GM18909 (cell line): ENCODE measurements at regions not wholly inside any gene's neighbourhood (a gene's known extent, or its start where the extent isn't known, plus 50 kb on each side); places are given as distances from the start of the nearest gene placed in this dataset.

Experiments used
- ATAC-seq: cut with Tn5 transposase; IDR thresholded peaks from one replicate; pipeline ENCODE4 v1.9.1; 2021; ENCODE audit warnings: mild to moderate bottlenecking; ENCODE audit not compliant: unreplicated experiment, poor library complexity

DNA sequence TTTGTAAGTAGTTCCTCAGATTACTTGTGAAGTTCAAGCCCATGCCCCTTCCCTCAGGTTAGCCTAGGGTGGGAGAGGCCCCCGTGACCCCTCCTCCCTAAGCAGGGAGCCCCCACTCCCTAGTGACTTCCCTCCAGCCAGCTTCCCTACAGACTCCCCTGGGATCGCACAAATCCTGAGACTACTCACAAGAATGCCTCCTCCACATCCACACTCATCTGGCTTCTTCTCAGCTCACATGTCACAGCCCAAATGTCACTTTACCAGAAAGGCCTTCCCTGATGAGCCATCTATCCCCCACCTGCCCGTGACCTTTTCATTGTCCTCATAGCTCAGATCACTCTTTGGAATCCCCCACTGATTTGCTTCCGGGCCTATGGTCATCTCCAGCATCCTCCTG, 96.7 kb upstream of the ARAP3 start:
- no peak for ATAC-seq

DNA sequence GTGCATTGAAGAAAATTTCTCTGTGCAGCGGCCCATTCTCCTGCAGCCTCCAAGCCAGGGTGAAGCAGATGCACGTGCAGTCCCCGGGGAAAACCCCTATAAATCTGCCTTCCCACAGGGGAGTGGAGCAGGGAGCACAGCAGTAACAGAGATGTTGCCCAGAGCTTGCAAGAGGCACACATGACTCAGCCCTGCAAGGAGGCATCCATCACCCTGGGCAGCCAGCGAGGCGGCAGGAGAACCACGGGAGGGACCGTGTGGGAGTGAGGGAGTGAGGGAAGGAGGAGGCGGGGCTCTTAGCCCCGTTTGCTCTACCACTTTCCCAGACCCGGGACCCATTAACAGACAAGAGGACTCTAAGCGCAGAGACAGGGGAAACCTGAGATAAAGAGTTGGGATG, 96.2 kb upstream of the ARAP3 start:
- ATAC-seq: no peak

DNA sequence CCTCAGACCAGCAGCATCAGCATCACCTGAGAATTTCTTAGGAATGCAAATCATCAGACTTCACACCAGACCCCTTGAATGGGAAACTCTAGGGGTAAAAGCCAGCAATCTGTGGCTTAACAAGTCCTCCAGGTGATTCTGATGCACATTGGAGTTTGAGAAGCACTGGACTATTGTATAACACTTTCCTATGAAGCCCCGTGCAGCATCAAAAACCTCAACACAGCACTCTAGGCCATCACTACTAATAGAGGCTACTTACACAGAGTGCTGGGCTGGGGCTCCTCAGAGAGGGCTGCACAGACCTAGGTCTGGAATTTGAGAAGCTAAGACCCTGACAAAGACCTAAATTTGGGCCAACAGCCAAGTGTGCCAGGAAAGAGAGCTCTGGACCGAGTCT, 95.7 kb upstream of the ARAP3 start:
- no peak for ATAC-seq

DNA sequence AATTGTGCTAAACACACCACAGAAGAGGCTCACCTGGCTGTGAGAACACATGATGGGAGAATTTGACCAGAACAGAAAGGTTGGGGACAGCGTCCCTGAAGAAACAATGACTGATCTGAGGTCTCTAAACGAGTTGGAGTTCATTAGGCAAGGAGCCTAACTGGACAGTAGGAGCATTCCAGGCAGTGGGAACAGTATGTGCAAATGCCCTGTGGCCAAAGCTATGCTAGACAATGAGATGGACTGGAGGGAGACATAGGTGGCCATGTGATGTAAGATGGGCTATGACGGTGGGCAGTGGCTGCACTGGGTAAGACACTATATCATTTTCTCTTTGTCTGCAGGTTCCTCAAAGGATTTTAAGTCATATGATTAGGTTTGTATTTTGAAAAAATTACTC, 95.1 kb upstream of the ARAP3 start:
- no peak for ATAC-seq

DNA sequence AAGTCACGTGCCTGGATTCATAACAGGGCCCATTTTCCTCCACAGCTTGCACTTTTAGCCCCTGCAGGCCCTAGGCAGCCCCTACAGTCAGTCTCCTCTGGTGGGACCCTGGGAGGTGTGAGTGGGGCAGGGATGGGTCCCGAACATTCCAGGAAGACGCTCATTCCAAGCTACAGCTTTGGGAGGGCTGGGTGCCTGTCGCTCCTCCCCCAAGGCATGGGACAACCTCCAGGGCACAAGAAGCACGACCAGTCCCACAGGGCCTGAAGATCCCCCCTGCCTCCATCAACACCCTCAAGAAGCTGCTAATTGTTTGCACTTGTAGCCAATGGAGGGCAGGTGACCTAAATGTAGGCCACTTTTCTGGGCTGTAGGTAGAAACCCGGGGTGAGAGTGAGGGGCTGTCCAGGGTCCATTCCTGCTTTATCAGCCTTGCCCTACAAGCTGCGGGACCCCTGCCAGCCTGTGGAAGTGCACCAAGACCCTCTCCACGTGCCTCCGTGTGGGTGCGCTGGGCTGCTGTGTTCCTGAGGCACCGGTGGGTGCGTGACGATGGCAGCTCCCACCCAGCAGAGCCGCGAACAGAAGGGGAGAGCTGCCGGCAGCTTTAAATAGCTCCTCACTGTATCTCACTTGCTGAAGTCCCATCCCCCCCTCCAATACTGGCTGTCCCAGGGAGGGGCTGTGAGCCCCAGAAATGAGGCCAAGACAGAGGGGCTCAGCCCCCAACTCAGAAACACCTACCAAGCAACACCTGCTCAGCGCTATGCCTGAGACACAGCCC, 91.9 kb upstream of the ARAP3 start:
- no peak for ATAC-seq

DNA sequence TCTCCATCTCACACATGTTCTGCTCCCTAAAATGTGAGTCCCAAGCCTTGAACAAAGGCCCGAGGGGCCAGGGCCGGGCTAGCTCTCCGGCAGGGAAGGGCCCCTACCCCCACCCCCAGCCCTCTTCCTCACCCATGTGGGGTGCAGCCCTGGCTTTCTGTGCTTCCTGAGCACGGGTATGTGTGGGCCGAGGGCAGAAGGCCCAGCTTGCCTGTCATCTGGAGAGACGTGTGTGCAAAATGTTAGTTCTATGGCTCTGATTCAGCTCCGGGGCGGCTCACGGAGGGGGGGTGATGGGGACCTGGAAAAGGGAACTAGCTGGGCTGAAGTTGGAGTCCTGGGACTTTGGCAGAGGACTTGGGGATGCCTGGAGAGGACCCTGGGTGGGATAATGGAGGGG, 90.3 kb upstream of the ARAP3 start:
- no peak for ATAC-seq

DNA sequence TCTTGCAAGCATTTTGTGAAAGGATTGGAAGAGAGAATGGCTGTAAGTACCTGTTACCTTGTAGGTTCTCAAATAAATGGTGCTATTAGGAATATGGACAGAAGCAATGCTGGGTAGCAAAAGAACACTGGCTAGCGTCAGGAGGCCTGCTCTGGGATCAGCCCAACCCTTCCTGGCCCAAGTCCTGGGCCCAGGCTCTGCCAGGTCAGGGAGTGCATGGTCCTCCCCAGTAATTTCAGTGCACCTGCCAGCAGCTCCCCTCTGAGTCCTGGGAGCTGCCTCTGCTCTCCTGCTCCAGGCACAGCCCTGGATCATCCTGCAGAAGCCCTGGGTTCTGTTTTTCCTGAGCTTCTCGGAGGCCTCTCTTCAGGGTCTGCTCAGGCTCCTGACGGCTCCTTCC, 89.5 kb upstream of the ARAP3 start:
- ATAC-seq: no peak

DNA sequence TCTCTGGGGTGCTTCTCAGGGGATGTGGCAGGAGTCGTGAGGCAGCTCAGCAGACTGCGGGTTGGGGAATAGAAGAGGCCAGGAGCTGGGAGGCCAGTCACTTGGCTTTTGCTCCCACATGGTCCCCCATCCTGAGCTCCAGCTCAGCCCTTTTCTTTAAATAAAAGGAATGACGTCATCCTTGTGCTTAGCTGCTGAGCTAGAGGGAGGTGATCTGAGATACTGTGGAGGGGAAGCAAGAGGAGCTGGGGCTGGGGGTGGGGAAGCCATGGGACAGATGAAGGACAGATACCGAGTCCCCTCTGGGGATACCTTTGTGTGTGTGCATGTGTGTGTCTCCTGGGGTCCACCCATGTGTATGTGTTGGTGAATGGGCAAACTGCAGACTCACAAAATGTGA, 89.0 kb upstream of the ARAP3 start:
- no peak for ATAC-seq

DNA sequence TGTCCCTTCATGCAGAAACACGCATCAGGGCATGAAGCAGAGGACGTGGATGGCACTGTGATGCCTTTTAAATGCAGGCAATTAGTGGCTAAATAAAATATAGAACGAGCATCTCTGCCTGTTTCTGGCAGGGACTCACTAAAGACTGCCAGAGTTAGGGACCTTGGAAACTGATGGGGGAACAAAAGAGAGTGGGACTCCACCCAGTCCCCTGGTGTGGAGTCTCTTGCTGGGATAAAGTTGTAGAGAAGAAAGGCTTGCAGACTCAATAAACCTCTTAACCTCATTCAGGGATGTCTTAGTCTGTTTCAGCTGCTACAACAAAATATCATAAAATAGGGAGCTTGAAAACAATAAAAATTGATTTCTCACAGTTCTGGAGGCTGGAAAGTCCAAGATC, 87.6 kb upstream of the ARAP3 start:
- no peak for ATAC-seq

DNA sequence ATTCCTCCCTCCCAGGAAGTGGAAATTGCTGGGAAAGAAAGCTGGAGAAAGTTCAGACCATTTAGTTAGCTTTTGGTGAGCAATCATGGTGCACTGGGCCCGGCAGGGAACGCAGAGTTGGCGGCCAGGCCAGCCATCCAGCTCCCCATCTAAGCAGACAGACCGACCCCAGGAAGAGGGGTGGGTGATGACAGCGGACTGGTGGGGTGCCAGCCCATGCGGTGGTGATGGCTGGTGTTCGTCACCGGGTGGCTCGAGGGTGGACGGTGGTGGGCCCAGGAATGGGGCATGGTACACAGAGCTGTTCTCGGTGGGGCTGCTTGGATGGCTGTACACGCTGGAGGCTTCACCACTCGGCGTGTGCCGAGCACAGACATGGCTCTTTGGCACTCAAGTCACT, 85.6 kb upstream of the ARAP3 start:
- no peak for ATAC-seq

DNA sequence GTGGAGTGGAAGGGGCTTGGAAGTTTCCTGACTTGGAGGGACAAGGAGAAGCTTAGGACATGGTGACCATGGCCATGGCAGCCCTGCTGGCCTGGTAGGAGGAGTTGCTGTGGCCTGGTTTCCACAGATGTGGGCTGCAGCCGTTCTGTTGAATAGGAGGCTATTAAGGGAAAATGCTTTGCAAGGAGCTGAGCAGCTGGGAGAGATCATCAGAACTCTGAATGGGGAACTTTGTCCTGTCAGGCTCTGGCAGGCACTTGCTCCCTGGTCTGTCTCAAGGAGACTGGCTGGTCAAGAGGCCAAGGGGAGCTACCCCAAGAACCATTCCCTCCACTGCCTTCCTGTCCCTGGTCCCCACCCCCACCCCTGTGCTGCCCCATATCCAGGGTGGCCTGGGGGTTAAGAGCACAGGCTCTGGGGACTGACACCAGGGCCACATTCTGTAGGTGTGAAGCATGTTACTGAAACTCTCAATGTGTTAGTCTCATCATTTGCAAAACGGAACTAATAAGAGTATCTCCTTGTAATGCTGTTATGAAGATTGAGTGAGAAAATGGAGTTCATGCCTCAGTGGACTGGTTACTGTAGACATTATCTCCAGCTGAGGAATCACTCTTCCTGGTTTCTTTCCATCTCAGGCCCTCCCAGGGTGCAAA, 84.0 kb upstream of the ARAP3 start:
- no peak for ATAC-seq

DNA sequence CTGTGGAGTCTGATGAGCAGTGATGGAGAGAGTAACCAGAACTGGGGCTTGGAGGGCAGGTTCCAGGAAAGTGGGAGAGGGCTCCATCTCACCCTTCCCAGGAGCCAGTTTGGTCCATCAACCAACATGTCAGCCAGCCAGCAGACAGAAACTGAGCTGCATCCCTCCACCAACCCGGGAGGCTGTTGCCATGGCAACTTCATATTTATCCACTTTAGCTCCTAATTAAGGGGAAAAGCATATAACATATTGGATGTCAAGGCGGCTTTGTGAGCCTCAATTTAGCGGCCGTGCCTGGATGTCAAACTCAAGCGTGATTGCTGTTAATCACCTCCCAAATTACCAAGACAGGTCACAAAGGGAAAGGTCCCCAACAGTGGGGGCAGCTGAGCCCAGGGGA, 81.5 kb upstream of the ARAP3 start:
- no peak for ATAC-seq

DNA sequence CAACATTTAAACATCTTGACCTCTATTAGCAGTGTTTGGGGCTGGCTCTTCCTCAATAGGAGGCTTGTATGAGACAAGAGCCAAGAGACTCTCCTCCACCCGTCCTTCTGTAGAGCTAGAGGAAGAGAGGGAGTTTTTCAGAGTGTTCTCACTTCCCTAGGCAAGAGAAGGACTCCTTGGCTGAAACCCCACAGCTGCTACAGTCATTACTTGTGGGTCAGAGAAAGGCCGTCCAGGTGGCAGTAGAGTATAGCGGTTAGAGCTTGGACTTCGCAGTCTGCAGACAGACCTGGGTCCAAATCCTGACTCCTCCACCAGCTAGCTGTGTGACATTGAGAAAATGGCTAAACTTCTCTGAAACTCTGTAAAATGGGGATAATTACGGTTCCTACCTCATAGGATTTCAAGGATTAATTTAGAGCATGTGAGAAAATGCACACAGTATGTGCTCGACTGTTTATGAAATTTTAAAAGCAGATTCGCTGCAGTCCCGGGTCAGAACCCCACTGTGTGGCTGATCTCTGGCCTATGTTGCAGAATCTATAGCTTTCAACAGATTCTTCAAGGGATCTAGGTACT, 80.8 kb upstream of the ARAP3 start:
- no peak for ATAC-seq

DNA sequence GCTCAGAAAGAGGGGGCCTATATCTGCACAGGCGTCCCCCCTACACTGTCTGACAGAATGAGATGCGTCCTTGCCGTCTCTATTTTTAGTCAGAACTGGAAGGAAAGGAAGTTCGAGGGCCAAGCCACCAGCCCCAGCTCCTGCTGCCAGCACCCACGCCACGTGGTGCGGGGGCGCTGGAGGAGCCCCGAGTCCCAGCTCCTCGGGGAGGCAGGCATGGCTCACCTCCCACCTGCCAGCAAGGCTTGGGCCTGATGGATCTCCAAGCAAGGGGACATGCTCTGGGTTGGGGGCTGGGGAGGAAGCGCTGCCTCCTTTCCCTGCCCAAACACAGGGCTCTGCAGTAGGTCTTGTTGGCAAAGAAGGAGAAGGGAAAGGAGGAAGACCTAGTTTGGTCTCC, 80.3 kb upstream of the ARAP3 start:
- ATAC-seq: no peak

DNA sequence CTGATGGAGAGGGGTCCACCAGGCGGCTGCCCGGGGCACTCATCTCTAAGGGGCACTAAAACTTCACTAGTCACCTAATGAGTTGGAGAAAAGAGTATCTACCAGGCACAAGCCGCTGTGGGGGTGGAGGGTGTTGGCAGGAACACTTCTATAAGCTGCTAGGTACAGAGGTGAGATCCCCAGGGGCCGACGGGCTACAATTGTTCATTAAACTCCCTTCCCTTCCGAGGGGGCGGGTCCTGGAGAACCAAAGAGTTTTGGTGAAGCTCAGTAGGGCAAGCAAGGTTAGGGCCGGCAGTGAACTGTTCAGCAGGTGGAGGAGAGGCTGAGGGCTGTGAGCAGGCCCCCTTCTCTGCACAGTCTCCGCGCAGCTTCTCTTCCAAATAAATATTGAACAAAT, 78.7 kb upstream of the ARAP3 start:
- ATAC-seq: no peak

DNA sequence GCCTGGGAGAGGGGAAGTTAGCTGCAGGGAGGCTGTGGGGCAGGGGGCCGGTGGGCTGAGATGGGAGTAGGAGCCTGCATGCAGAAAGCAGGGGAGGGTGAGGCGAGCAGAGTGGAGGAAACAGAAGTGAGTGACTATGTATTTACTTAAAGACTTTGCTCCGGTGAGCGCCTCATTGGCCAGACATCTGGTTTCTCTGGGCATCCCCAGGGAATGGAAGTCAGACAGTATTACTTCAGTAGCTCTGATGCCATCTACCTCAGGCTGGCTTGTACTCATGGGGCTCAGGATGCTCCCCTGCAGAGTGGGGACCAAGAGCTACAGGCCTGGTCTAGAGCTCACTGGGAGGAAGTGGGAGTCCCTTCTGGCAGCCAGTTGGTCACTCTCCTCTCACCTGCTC, 78.2 kb upstream of the ARAP3 start:
- no peak for ATAC-seq

DNA sequence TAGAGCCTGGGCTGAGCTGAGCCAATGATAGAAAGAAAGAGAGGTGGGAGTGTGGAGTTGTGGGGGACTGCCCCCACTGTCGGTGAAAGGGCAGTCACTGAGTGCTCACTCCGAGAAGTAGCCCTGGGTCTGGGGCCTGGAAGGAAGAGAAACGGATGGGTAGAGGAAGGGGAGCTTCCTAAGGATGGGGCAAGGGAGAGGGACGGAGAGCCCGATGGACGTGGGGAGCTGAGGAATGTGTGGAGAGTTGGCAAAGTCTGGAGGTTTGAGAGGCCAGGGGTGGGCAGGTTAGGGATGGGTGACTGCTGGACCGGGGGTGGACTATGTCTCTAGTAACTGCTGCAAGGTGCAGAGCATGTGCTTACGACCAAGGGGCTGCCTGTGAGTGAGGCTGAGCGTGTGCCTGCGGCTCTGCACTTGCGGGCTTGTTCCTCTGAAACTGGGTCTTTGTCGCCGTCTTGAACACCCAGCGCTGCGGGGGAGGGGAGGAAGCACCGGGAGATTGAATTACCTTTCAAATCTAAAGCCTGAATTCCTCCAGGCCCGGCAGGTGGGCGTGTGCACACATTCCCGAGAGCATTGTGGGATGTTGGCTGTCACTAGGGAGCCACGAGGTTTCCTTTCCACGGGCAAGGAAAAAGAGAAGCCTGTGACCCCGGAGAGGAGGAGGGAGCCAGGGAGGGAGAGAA, 76.4 kb upstream of the ARAP3 start:
- ATAC-seq: no peak

DNA sequence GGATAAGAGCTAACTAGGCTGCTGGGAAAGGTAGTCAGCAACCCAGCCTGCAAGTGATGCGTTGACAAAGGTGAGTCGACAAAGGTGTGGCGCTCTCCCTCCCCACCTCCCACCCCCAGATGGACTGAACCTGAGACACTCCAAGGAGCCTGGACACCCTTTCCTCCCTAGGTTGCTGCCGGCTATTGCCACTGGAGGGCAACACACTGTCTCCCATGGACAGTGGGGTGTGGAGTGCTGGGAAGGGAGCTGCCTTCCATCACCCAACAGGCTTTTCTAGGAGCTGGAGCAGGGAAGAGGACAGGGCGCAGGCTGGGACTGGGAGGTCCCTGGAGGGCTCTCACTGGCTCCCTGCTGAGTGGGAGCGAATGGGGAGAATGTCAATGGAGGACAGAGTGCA, 75.4 kb upstream of the ARAP3 start:
- no peak for ATAC-seq

DNA sequence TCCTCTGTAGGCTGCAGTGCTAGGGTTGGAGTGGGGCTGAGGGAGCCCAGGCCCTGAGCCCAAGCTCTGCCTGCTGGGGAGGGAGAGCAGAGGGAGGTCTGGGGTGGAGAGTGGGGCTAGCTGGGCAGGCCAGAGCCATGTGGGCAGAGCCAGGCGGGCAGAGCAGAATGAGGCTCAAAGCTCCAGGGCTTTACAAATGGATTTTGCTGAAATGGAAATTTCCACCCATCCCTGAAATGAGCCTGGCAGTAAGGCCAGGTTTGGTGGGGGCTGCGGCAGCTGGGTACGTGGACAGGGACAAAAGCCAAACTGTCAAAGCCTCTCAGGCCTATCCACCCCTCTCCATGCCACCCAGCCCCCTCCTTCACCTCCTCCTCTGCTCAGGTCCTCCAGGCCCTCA, 74.2 kb upstream of the ARAP3 start:
- no peak for ATAC-seq

DNA sequence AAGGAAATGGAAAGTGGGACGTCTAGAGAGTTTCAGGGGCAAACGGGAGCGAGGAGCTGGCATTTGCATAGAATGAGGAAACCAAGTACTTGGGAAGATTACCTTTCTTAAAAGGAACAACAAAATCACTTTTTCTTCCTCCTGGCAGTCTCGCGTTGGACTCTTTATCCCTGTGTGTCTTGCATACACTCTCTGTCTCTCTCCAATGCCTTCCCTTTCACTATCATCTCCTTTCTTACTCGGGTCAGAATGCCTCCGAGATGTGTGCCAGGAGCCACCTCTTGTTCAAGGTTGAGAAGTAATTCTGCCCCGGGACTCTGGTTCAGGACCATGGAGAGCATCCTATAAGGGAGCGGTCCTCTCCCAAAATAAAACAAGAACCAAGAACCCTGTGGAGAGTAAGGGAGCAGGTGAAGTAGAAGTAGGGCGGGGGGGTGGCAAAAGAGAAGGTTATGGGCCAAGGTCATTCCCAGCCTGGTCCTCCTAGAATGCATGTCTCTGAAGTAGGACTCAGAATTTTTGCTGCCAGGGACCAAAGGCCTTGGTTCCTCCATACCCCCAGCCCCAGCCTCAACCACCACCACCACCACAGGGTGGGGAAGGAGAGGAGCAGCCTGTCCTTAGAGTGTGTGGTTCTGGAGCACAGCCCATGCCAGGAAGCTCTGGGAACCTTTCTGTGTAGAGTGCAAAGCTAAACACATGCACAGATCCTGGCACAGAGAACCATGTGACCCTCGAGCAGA, 72.1 kb upstream of the ARAP3 start:
- no peak for ATAC-seq
